T-helper 17 cell (primary cell): ENCODE measurements at regions not wholly inside any gene's neighbourhood (a gene's known extent, or its start where the extent isn't known, plus 50 kb on each side); places are given as distances from the start of the nearest gene placed in this dataset.

Source experiments
- ATAC-seq: fragments of 150-1000 bp; cut with Tn5 transposase; 2 replicates; pipeline ENCODE4 v1.10.0; 2021; ENCODE audit warnings: mild to moderate bottlenecking, moderate library complexity
- DNase-seq, 3 donors: peaks; one replicate each; pipeline versions ENCODE4 v3.0.0 to v3.0.0-alpha.2; 2020 to 2021
- H3K9me3 ChIP-seq: one replicate; pipeline ENCODE4 v1.7.0; 2013; ENCODE audit warnings: low read length, mild to moderate bottlenecking; ENCODE audit not compliant: control insufficient read depth, poor library complexity, severe bottlenecking
- H3K27ac Mint-ChIP-seq: one replicate; pipeline ENCODE4 v1.8.0; 2022; ENCODE audit warnings: mild to moderate bottlenecking, moderate library complexity, mixed read lengths
- H3K27me3 Mint-ChIP-seq: one replicate; pipeline ENCODE4 v1.8.0; 2022; ENCODE audit warnings: mixed read lengths
- H3K36me3 Mint-ChIP-seq: one replicate; pipeline ENCODE4 v1.8.0; 2022; ENCODE audit warnings: low read depth, mixed read lengths
- H3K4me1 Mint-ChIP-seq: one replicate; pipeline ENCODE4 v1.8.0; 2022; ENCODE audit warnings: mild to moderate bottlenecking, mixed read lengths
- H3K4me3 Mint-ChIP-seq: one replicate; pipeline ENCODE4 v1.8.0; 2022; ENCODE audit warnings: mild to moderate bottlenecking, moderate library complexity, mixed read lengths

GRCh38 chr16:63602206-63602927 lies 1519.5 kb downstream of the CDH11 start:
- Mint-ChIP-seq H3K4me1 (no peaks in the 10 kb centered on the region), H3K4me3 (no peak overlapping the region), H3K27me3 (no peaks in the 10 kb centered on the region), H3K36me3 (no peaks in the 10 kb centered on the region), H3K27ac (no peak overlapping the region)
- DNase-seq (no peak), ATAC-seq (no peak)
- H3K9me3 ChIP-seq = peaks cover 4% of the 10 kb centered on the region

- Mint-ChIP-seq H3K27me3 (no peaks in the 10 kb centered on the region), H3K27ac (no peak overlapping the region), H3K36me3 (no peaks in the 10 kb centered on the region), H3K4me3 (no peak overlapping the region), H3K4me1 (no peaks in the 10 kb centered on the region)
- H3K9me3 ChIP-seq = peaks cover 6% of the 10 kb centered on the region
- no peak for DNase-seq
- no peak for ATAC-seq
Observed at GRCh38 chr16:63596716-63597115, 1525.1 kb downstream of the CDH11 start.

GRCh38 chr16:63592852-63593251 lies 1529.0 kb downstream of the CDH11 start:
- Mint-ChIP-seq H3K4me3 (no peak overlapping the region), H3K27me3 (no peaks in the 10 kb centered on the region), H3K36me3 (no peaks in the 10 kb centered on the region), H3K27ac (no peak overlapping the region), H3K4me1 (no peaks in the 10 kb centered on the region)
- DNase-seq (no peak), ATAC-seq (no peak)
- peaks cover 2% of the 10 kb centered on the region for H3K9me3 ChIP-seq

GRCh38 chr16:63581570-63581969 lies 1540.3 kb downstream of the CDH11 start:
- Mint-ChIP-seq H3K36me3 (no peaks in the 10 kb centered on the region), H3K4me1 (no peaks in the 10 kb centered on the region), H3K4me3 (no peak overlapping the region), H3K27me3 (no peaks in the 10 kb centered on the region), H3K27ac (no peak overlapping the region)
- peaks cover 2% of the 10 kb centered on the region for H3K9me3 ChIP-seq
- no peak for ATAC-seq
- DNase-seq = no peak

GRCh38 chr16:63578791-63579190 lies 1542.6 kb upstream of the CDH8 start:
- Mint-ChIP-seq H3K4me1 (no peaks in the 10 kb centered on the region), H3K4me3 (no peak overlapping the region), H3K27ac (no peak overlapping the region), H3K27me3 (no peaks in the 10 kb centered on the region), H3K36me3 (no peaks in the 10 kb centered on the region)
- no peak for DNase-seq
- ATAC-seq = no peak
- H3K9me3 ChIP-seq = peaks cover 2% of the 10 kb centered on the region

- H3K4me1 Mint-ChIP-seq = no peaks in the 10 kb centered on the region
- no peak overlapping the region for H3K27ac Mint-ChIP-seq
- H3K27me3 Mint-ChIP-seq = no peaks in the 10 kb centered on the region
- no peak for DNase-seq
- H3K36me3 Mint-ChIP-seq = no peaks in the 10 kb centered on the region
- ATAC-seq = no peak
- no peak overlapping the region for H3K4me3 Mint-ChIP-seq
- peaks cover 2% of the 10 kb centered on the region for H3K9me3 ChIP-seq
Observed at GRCh38 chr16:63577891-63578290, 1541.7 kb upstream of the CDH8 start.

- H3K36me3 Mint-ChIP-seq = no peaks in the 10 kb centered on the region
- no peak overlapping the region for H3K4me3 Mint-ChIP-seq
- no peaks in the 10 kb centered on the region for H3K9me3 ChIP-seq
- no peak for DNase-seq
- H3K27me3 Mint-ChIP-seq = no peaks in the 10 kb centered on the region
- no peak for ATAC-seq
- no peak overlapping the region for H3K27ac Mint-ChIP-seq
- H3K4me1 Mint-ChIP-seq = no peaks in the 10 kb centered on the region
Observed at GRCh38 chr16:63575041-63575440, 1538.8 kb upstream of the CDH8 start.

- Mint-ChIP-seq H3K27me3 (no peaks in the 10 kb centered on the region), H3K4me1 (no peaks in the 10 kb centered on the region), H3K4me3 (no peak overlapping the region), H3K27ac (no peak overlapping the region), H3K36me3 (no peaks in the 10 kb centered on the region)
- ATAC-seq (no peak), DNase-seq (no peak)
- no peaks in the 10 kb centered on the region for H3K9me3 ChIP-seq
Observed at GRCh38 chr16:63568164-63568563, 1531.9 kb upstream of the CDH8 start.

- H3K27me3 Mint-ChIP-seq = no peaks in the 10 kb centered on the region
Observed at GRCh38 chr16:63563819-63564505, 1527.7 kb upstream of the CDH8 start.

GRCh38 chr16:63553980-63554379 lies 1517.7 kb upstream of the CDH8 start:
- H3K9me3 ChIP-seq = no peaks in the 10 kb centered on the region
- Mint-ChIP-seq H3K4me3 (no peak overlapping the region), H3K4me1 (no peaks in the 10 kb centered on the region), H3K27me3 (no peaks in the 10 kb centered on the region), H3K27ac (no peak overlapping the region), H3K36me3 (no peaks in the 10 kb centered on the region)
- ATAC-seq (no peak), DNase-seq (no peak)

More at GRCh38 chr16:63563819-63564505, 1527.7 kb upstream of the CDH8 start:
- DNase-seq (no peak), ATAC-seq (no peak)
- no peaks in the 10 kb centered on the region for H3K36me3 Mint-ChIP-seq
- H3K4me1 Mint-ChIP-seq = no peaks in the 10 kb centered on the region
- H3K27ac Mint-ChIP-seq = no peak overlapping the region
- H3K4me3 Mint-ChIP-seq = no peak overlapping the region
- H3K9me3 ChIP-seq = no peaks in the 10 kb centered on the region

- H3K9me3 ChIP-seq = no peaks in the 10 kb centered on the region
- Mint-ChIP-seq H3K4me1 (no peaks in the 10 kb centered on the region), H3K4me3 (no peak overlapping the region), H3K27me3 (no peaks in the 10 kb centered on the region), H3K36me3 (no peaks in the 10 kb centered on the region), H3K27ac (no peak overlapping the region)
- no peak for DNase-seq
- ATAC-seq = no peak
Observed at GRCh38 chr16:63539276-63539675, 1503.0 kb upstream of the CDH8 start.

GRCh38 chr16:63530974-63531373 lies 1494.7 kb upstream of the CDH8 start:
- no peak for DNase-seq
- Mint-ChIP-seq H3K27me3 (no peaks in the 10 kb centered on the region), H3K4me3 (no peak overlapping the region), H3K36me3 (no peaks in the 10 kb centered on the region), H3K27ac (no peak overlapping the region), H3K4me1 (no peaks in the 10 kb centered on the region)
- no peaks in the 10 kb centered on the region for H3K9me3 ChIP-seq
- ATAC-seq = no peak

- Mint-ChIP-seq H3K4me1 (no peaks in the 10 kb centered on the region), H3K27me3 (no peaks in the 10 kb centered on the region), H3K27ac (no peak overlapping the region), H3K4me3 (no peak overlapping the region), H3K36me3 (no peaks in the 10 kb centered on the region)
- DNase-seq = no peak
- H3K9me3 ChIP-seq = no peaks in the 10 kb centered on the region
- no peak for ATAC-seq
Observed at GRCh38 chr16:63530208-63530607, 1494.0 kb upstream of the CDH8 start.

- ATAC-seq (no peak), DNase-seq (no peak)
- Mint-ChIP-seq H3K27ac (no peak overlapping the region), H3K4me1 (no peaks in the 10 kb centered on the region), H3K4me3 (no peak overlapping the region), H3K36me3 (no peaks in the 10 kb centered on the region), H3K27me3 (no peaks in the 10 kb centered on the region)
- H3K9me3 ChIP-seq = no peaks in the 10 kb centered on the region
Observed at GRCh38 chr16:63527404-63527803, 1491.2 kb upstream of the CDH8 start.
